Mesenchymal stem cell (in vitro differentiated cells and primary cell): ENCODE measurements at regions not wholly inside any gene's neighbourhood (a gene's known extent, or its start where the extent isn't known, plus 50 kb on each side); places are given as distances from the start of the nearest gene placed in this dataset.
"Not testable (repeated sequence)": the region's sequence is repeated elsewhere in the genome, so short reads cannot be mapped to it uniquely, and the experiment has no call there.

Source experiments
- DNase-seq: peaks from one replicate; pipeline ENCODE4 v3.0.0-alpha.2; 2013
- H2AFZ ChIP-seq: one replicate; pipeline ENCODE4 v1.6.1; 2013; ENCODE audit warnings: low read depth, mild to moderate bottlenecking, control low read depth, inconsistent platforms, low read length, moderate library complexity
- H2AK5ac ChIP-seq: 2 replicates; pipeline ENCODE4 v1.6.1; 2013; ENCODE audit warnings: low read length, moderate library complexity, mild to moderate bottlenecking, inconsistent platforms; ENCODE audit not compliant: severe bottlenecking
- H2BK120ac ChIP-seq: one replicate; pipeline ENCODE4 v1.6.1; 2013; ENCODE audit warnings: low read depth, mild to moderate bottlenecking, inconsistent platforms, low read length, moderate library complexity
- H2BK12ac ChIP-seq, 2 experiments: one replicate each; pipeline ENCODE4 v1.6.1; 2013; ENCODE audit warnings: inconsistent platforms in 2 of 2, low read length in 2 of 2, mild to moderate bottlenecking in 2 of 2, moderate library complexity in 2 of 2, control low read depth in 1 of 2
- H2BK15ac ChIP-seq: one replicate; pipeline ENCODE4 v1.6.1; 2013; ENCODE audit warnings: mild to moderate bottlenecking, low read depth, inconsistent platforms; ENCODE audit not compliant: poor library complexity, severe bottlenecking
- H2BK5ac ChIP-seq: 2 replicates; pipeline ENCODE4 v1.6.1; 2013; ENCODE audit warnings: low read depth, mild to moderate bottlenecking, low read length, control low read depth, inconsistent platforms; ENCODE audit not compliant: poor library complexity, severe bottlenecking
- H3K14ac ChIP-seq, 2 experiments: one replicate each; pipeline ENCODE4 v1.6.1; 2013; ENCODE audit warnings: inconsistent platforms in 2 of 2, low read length in 2 of 2, control low read depth in 1 of 2, mild to moderate bottlenecking in 1 of 2, moderate library complexity in 1 of 2
- H3K18ac ChIP-seq, 2 experiments: one replicate each; pipeline ENCODE4 v1.6.1; 2013; ENCODE audit warnings: inconsistent platforms in 2 of 2, low read length in 2 of 2, control low read depth in 1 of 2, low read depth in 1 of 2, mild to moderate bottlenecking in 1 of 2
- H3K23ac ChIP-seq, 2 experiments: one replicate each; pipeline ENCODE4 v1.6.1; 2013; ENCODE audit warnings: inconsistent platforms in 2 of 2, low read length in 2 of 2, mild to moderate bottlenecking in 2 of 2, moderate library complexity in 2 of 2, control low read depth in 1 of 2
- H3K27ac ChIP-seq: 2 replicates; pipeline ENCODE4 v1.5.1; 2013; ENCODE audit warnings: mild to moderate bottlenecking, moderate library complexity, low read length, control low read depth, inconsistent platforms; ENCODE audit not compliant: poor library complexity, severe bottlenecking
- H3K27me3 ChIP-seq, 2 experiments: 2 replicates each; pipeline versions ENCODE4 v1.6.1 to v1.7.0; 2013; ENCODE audit warnings: low read length in 2 of 2, mild to moderate bottlenecking in 2 of 2, moderate library complexity in 2 of 2, control low read depth in 1 of 2, inconsistent platforms in 1 of 2; ENCODE audit not compliant: control insufficient read depth in 1 of 2, insufficient read depth in 1 of 2
- H3K36me3 ChIP-seq, 2 experiments: 2 replicates each; pipeline versions ENCODE4 v1.6.1 to v1.7.0; 2013; ENCODE audit warnings: low read length in 2 of 2, control low read depth in 1 of 2, inconsistent platforms in 1 of 2, low read depth in 1 of 2, mild to moderate bottlenecking in 1 of 2; ENCODE audit not compliant: insufficient read depth in 2 of 2, control insufficient read depth in 1 of 2
- H3K4ac ChIP-seq, 2 experiments: one replicate each; pipeline ENCODE4 v1.6.1; 2013; ENCODE audit warnings: inconsistent platforms in 2 of 2, low read length in 2 of 2, mild to moderate bottlenecking in 2 of 2, moderate library complexity in 2 of 2, control low read depth in 1 of 2, low read depth in 1 of 2
- H3K4me1 ChIP-seq: 2 replicates; pipeline ENCODE4 v1.6.1; 2013; ENCODE audit warnings: low read depth, low read length, control low read depth; ENCODE audit not compliant: control insufficient read depth, insufficient read depth
- H3K4me2 ChIP-seq: 2 replicates; pipeline ENCODE4 v1.6.1; 2013; ENCODE audit warnings: low read length, mild to moderate bottlenecking, inconsistent platforms; ENCODE audit not compliant: poor library complexity, severe bottlenecking
- H3K4me3 ChIP-seq, 2 experiments: 2 replicates each; pipeline versions ENCODE4 v1.5.1 to v1.7.0; 2013; ENCODE audit warnings: low read length in 2 of 2, mild to moderate bottlenecking in 2 of 2, control low read depth in 1 of 2, low read depth in 1 of 2; ENCODE audit not compliant: insufficient read depth in 1 of 2
- H3K79me1 ChIP-seq: replicated peaks from 2 replicates; pipeline ENCODE4 v1.6.1; 2013; ENCODE audit warnings: mild to moderate bottlenecking, control low read depth, low read length, inconsistent platforms; ENCODE audit not compliant: poor library complexity, severe bottlenecking
- H3K9ac ChIP-seq: 2 replicates; pipeline ENCODE4 v1.7.0; 2013; ENCODE audit warnings: mild to moderate bottlenecking, low read length, moderate library complexity
- H3K9me3 ChIP-seq: 2 replicates; pipeline ENCODE4 v1.7.0; 2013; ENCODE audit warnings: mild to moderate bottlenecking, low read length; ENCODE audit not compliant: control insufficient read depth
- H4K8ac ChIP-seq: one replicate; pipeline ENCODE4 v1.6.1; 2013; ENCODE audit warnings: inconsistent platforms, mild to moderate bottlenecking, low read length, moderate library complexity
- H4K91ac ChIP-seq: one replicate; pipeline ENCODE4 v1.6.1; 2013; ENCODE audit warnings: mild to moderate bottlenecking, low read length, inconsistent platforms
- WGBS: methylation state at CpG from one replicate; pipeline ENCODE4 v1.1.7; 2013; ENCODE audit warnings: mixed read lengths; 5-methylcytosine and 5-hydroxymethylcytosine counted together

DNA sequence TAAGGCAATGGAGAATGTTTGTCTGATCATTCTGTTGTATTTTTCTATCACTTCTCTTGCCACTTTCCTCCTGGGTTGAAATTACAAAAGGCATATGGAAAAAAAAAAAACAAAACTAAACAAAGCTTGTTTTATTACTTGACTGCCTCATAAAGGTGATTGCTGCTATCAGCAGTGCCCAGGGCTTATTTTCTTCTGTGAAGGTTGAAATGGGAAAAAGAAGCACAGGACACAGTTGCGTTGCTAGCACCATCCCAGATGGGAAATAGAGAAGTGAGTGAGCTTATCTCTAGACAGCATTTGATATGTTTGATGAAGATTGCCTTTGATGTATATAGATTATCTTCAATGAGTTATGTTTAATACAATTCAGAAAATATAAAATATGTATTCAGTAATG is 633.8 kb upstream of the ZNF804A start:
- WGBS: 88% methylated on average over 1 of the region's 1 CpG
- H3K79me1 ChIP-seq: no peaks in the 10 kb centered on the region
- H3K23ac ChIP-seq: no peak overlapping the region
- H3K18ac ChIP-seq: no peak overlapping the region
- no peaks in the 10 kb centered on the region for H3K27me3 ChIP-seq
- H3K14ac ChIP-seq: no peak overlapping the region
- no peak overlapping the region for H2AFZ ChIP-seq
- H2BK120ac ChIP-seq: no peak overlapping the region
- H3K27ac ChIP-seq: no peak overlapping the region
- no peak overlapping the region for H4K91ac ChIP-seq
- H3K4me2 ChIP-seq: no peak overlapping the region
- no peaks in the 10 kb centered on the region for H3K36me3 ChIP-seq
- no peak overlapping the region for H2BK12ac ChIP-seq
- H3K9me3 ChIP-seq: no peaks in the 10 kb centered on the region
- H4K8ac ChIP-seq: no peak overlapping the region
- H3K9ac ChIP-seq: no peak overlapping the region
- no peaks in the 10 kb centered on the region for H3K4me1 ChIP-seq
- H2BK15ac ChIP-seq: no peak overlapping the region
- no peak for DNase-seq
- no peak overlapping the region for H2BK5ac ChIP-seq
- H3K4ac ChIP-seq: no peak overlapping the region
- no peak overlapping the region for H3K4me3 ChIP-seq
- H2AK5ac ChIP-seq: no peak overlapping the region

DNA sequence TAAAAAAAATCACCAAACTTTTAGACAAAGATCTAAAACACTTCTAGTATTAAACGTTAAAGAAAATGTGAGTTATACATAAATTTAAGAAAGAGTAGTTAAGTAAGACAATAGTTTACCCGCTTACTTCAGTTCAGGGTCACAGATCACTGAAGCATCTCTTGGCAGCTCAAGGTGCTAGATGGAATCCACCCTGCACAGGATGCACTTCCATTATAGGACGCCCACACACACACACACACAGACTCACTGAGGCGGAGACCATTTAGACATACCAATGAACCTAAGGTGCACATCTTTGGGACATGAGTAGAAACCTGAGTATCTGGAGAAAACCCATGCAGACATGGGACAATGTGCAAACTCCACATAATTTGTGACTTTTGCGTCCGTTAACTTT is 630.6 kb upstream of the ZNF804A start:
- no peak overlapping the region for H3K4ac ChIP-seq
- no peak overlapping the region for H3K14ac ChIP-seq
- H3K9me3 ChIP-seq: peaks cover 8% of the 10 kb centered on the region
- H3K4me1 ChIP-seq: no peaks in the 10 kb centered on the region
- H3K36me3 ChIP-seq: no peaks in the 10 kb centered on the region
- no peaks in the 10 kb centered on the region for H3K79me1 ChIP-seq
- no peak overlapping the region for H3K23ac ChIP-seq
- H3K27ac ChIP-seq: no peak overlapping the region
- no peak overlapping the region for H3K4me3 ChIP-seq
- H3K18ac ChIP-seq: no peak overlapping the region
- no peak overlapping the region for H2BK5ac ChIP-seq
- H3K27me3 ChIP-seq: no peaks in the 10 kb centered on the region
- H2BK120ac ChIP-seq: no peak overlapping the region
- no peak overlapping the region for H2BK15ac ChIP-seq
- no peak overlapping the region for H2BK12ac ChIP-seq
- H2AK5ac ChIP-seq: no peak overlapping the region
- no peak for DNase-seq
- no peak overlapping the region for H3K4me2 ChIP-seq
- 90% methylated on average over 5 of the region's 6 CpGs for WGBS
- H4K91ac ChIP-seq: no peak overlapping the region
- H2AFZ ChIP-seq: no peak overlapping the region
- H3K9ac ChIP-seq: no peak overlapping the region
- H4K8ac ChIP-seq: no peak overlapping the region

DNA sequence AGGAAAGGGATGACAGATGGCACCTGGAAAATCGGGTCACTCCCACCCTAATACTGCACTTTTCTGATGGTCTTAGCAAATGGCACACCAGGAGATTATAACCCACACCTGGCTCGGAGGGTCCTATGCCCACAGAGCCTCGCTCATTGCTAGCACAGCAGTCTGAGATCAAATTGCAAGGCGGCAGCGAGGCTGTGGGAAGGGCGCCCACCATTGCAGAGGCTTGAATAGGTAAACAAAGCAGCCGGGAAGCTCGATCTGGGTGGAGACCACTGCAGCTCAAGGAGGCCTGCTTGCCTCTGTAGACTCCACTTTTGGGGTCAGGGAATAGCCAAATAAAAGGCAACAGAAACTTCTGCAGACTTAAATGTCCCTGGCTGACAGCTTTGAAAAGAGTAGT is 622.7 kb upstream of the ZNF804A start:
- not testable (repeated sequence) for H3K79me1 ChIP-seq, H3K4me2 ChIP-seq, H2BK15ac ChIP-seq, H3K9ac ChIP-seq, H3K14ac ChIP-seq, H3K4me1 ChIP-seq, H4K8ac ChIP-seq, H2BK120ac ChIP-seq, H4K91ac ChIP-seq, H3K9me3 ChIP-seq, H3K18ac ChIP-seq, H2BK5ac ChIP-seq, H2AFZ ChIP-seq, H3K36me3 ChIP-seq, H3K4me3 ChIP-seq, H3K4ac ChIP-seq, H2AK5ac ChIP-seq, H3K23ac ChIP-seq, DNase-seq, H3K27ac ChIP-seq, H3K27me3 ChIP-seq, H2BK12ac ChIP-seq
- 87% methylated on average over 8 of the region's 8 CpGs for WGBS

DNA sequence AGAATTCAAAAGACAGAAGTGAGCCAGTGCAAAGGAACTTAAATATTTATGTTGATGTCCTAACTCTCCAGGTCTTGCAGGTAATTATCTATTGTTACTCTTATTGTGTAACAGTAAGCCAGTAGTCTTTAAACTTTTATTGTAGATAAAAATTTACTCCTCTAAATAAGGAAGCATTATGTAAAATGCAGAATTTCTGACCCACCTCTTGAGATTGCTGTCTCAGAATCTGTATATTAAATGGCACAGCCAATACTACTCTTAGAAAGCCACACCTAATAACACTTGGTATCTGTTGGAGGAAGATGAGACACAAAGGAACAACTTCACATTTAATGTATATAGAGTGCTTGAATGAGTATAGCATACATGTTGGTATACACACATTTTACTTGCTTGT is 613.5 kb upstream of the ZNF804A start:
- Histone ChIP-seq H3K4ac (no peak overlapping the region), H2BK120ac (no peak overlapping the region), H4K91ac (no peak overlapping the region), H3K18ac (no peak overlapping the region), H3K36me3 (no peaks in the 10 kb centered on the region), H3K4me3 (no peak overlapping the region), H2BK15ac (no peak overlapping the region), H3K79me1 (no peaks in the 10 kb centered on the region), H2BK12ac (no peak overlapping the region), H3K4me2 (no peak overlapping the region), H3K27ac (no peak overlapping the region), H3K4me1 (no peaks in the 10 kb centered on the region), H3K9ac (no peak overlapping the region), H2AFZ (no peak overlapping the region), H3K23ac (no peak overlapping the region), H3K14ac (no peak overlapping the region), H3K9me3 (peaks cover 10% of the 10 kb centered on the region), H2AK5ac (no peak overlapping the region), H3K27me3 (no peaks in the 10 kb centered on the region), H4K8ac (no peak overlapping the region), H2BK5ac (no peak overlapping the region)
- DNase-seq: no peak
